Psoas muscle (tissue), 7 donors: ENCODE measurements at regions not wholly inside any gene's neighbourhood (a gene's known extent, or its start where the extent isn't known, plus 50 kb on each side); places are given as distances from the start of the nearest gene placed in this dataset.

ENCODE experiments used
- ATAC-seq, 4 donors: fragments of 200-7000 bp; cut with Tn5 transposase; one replicate each; pipeline ENCODE4 v1.9.1; 2020; ENCODE audit warnings: moderate library complexity in 3 of 4, mild to moderate bottlenecking in 2 of 4
- DNase-seq, 2 donors: peaks; one replicate each; pipeline ENCODE4 v3.0.0-alpha.2; 2020
- H3K27ac ChIP-seq: fragments of 200-600 bp; one replicate; pipeline ENCODE4 v1.8.0; 2022
- H3K27me3 ChIP-seq, 3 donors: fragments of 200-600 bp in 1 of 3; one replicate each; pipeline versions ENCODE4 v1.6.1 to v1.8.0; 2013 to 2022; ENCODE audit warnings: low read length in 2 of 3, mild to moderate bottlenecking in 2 of 3, moderate library complexity in 1 of 3; ENCODE audit not compliant: insufficient read depth in 3 of 3
- H3K36me3 ChIP-seq, 2 donors: fragments of 200-600 bp in 1 of 2; one replicate each; pipeline versions ENCODE4 v1.6.1 to v1.8.0; 2013 to 2022; ENCODE audit warnings: low read depth in 1 of 2, mild to moderate bottlenecking in 1 of 2, moderate library complexity in 1 of 2; ENCODE audit not compliant: insufficient read depth in 1 of 2
- H3K4me1 ChIP-seq: fragments of 200-600 bp; one replicate; pipeline ENCODE4 v1.8.0; 2022
- H3K4me3 ChIP-seq: fragments of 200-600 bp; one replicate; pipeline ENCODE4 v1.8.0; 2022; ENCODE audit warnings: mild to moderate bottlenecking
- H3K9me3 ChIP-seq: fragments of 200-600 bp; one replicate; pipeline ENCODE4 v1.8.0; 2022
- WGBS, 3 donors: extraction: QIAGEN DNeasy Blood & Tissue Kit; methylation state at CpG; one replicate each; pipeline versions ENCODE4 v1.1.6 to v1.1.7; 2013; 5-methylcytosine and 5-hydroxymethylcytosine counted together
- intact Hi-C, 2 donors: fragments of 100-400 bp; cut with DNase I; formaldehyde crosslinking; loops; one replicate each; pipeline versions ENCODE4 v1.11.0 to v1.14.2; 2022
- TF ChIP-seq, protein P1 (sequence below): fragments of 200-600 bp; IDR thresholded peaks from one replicate; pipeline ENCODE4 v1.8.0; 2022; ENCODE audit warnings: antibody characterized with exemption
- donor health status: healthy with polysubstance abuse.
- donor health status: DM: no; HTN: no; CAD: no; lungs with moderate emphysema.
- donor health status: Bipolar disorder and iron deficiency.
- donor health status: healthy.
- donor health status: DM: yes; HTN: yes; CAD: no.
- donor health status: DM: no; HTN: no; CAD: no.
- donor health status: DM: yes; HTN: yes; CAD: no.

DNA sequence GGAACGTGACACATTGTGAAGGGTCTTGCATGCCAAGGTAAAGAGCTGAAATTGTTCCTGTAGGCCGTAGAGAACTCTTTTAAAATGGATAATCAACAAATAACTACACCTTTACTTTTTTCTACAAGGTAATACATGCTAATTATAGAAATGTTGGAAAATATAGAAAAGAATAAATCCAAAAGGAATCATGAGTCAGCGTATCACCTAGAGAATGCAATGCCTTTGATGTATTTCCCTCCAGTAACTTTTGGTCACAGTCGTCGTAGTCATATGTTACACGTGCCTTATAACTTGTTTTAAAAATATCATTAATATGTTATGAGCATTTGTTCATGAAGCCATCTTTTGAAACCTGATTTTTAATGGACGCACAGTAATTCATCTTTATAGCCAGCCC lies 100.6 kb downstream of the LIPG start:
- no peaks in the 10 kb centered on the region for H3K27me3 ChIP-seq
- DNase-seq, result no peak
- intact Hi-C loops, result no loop called here
- no peak overlapping the region for H3K4me3 ChIP-seq
- H3K9me3 ChIP-seq, result no peaks in the 10 kb centered on the region
- H3K36me3 ChIP-seq, result no peaks in the 10 kb centered on the region
- no peak overlapping the region for H3K27ac ChIP-seq
- H3K4me1 ChIP-seq, result no peaks in the 10 kb centered on the region
- TF ChIP-seq, protein P1, sequence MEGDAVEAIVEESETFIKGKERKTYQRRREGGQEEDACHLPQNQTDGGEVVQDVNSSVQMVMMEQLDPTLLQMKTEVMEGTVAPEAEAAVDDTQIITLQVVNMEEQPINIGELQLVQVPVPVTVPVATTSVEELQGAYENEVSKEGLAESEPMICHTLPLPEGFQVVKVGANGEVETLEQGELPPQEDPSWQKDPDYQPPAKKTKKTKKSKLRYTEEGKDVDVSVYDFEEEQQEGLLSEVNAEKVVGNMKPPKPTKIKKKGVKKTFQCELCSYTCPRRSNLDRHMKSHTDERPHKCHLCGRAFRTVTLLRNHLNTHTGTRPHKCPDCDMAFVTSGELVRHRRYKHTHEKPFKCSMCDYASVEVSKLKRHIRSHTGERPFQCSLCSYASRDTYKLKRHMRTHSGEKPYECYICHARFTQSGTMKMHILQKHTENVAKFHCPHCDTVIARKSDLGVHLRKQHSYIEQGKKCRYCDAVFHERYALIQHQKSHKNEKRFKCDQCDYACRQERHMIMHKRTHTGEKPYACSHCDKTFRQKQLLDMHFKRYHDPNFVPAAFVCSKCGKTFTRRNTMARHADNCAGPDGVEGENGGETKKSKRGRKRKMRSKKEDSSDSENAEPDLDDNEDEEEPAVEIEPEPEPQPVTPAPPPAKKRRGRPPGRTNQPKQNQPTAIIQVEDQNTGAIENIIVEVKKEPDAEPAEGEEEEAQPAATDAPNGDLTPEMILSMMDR, result no peak
- no peak for ATAC-seq
- WGBS, 3 donors, result 85 to 90% (median 85%) methylated on average over 7 of the region's 7 CpGs

DNA sequence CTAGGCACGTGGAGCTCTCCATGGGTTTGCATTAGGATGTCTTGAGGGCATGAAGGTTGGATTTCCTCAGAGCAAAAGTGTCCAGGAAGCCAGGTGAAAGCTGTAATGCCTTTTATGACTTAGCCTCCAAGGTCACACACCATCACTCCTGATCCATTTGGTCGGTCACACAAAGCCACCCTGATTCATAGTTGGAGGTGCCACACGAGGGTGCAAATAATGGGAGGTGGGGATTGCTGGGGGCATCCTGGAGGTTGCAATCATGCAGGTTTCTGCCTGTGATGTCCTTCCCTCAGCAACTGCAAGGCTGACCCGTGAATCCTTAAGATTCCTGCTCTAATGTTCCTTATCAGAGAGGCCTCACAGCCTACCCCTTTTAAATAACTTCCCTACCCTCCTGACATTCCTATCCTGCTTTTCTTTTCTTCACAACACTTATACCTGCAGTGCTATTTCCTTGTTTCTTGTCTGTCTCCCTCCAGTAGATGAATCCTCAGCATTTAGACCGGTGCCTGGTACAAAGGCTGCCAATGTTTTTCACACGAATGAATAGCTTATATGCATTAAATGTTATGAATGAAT lies 97.1 kb downstream of the LIPG start:
- Histone ChIP-seq H3K9me3 (no peaks in the 10 kb centered on the region), H3K27me3 (no peaks in the 10 kb centered on the region), H3K27ac (no peak overlapping the region), H3K36me3 (no peaks in the 10 kb centered on the region), H3K4me1 (no peaks in the 10 kb centered on the region), H3K4me3 (no peak overlapping the region)
- TF ChIP-seq, protein P1, result no peak
- WGBS, 3 donors, result 70 to 77% (median 77%) methylated on average over 6 of the region's 6 CpGs
- no peak for DNase-seq
- intact Hi-C loops, result no loop called here
- no peak for ATAC-seq

DNA sequence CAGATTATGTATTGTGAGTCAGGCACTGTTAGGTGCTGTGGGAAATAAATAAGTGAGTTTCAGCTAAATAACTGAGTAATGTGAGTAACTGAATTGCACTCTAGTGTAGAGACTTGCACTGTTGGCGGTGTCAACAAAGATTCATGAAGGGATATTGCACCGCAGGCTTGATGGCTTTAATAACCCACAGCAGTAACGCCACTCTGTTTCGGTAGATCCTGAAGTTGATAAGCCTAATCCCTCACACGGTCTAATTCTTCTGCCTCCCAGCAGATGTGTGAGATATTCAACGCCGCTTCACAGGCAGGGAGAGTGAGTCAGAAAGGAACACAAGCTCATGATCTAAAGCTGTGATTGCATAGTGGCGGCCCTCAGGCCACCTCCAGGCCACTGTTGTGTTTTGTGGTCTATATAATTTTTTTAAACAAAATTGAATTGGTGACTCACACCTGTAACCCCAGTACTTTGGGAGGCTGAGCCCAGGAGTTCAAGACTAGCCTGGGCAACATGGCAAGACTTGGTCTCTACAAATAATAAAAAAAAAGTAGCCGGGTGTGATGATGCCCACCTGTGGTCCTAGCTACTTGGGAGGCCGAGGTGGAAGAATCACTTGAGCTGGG lies 94.3 kb downstream of the LIPG start:
- intact Hi-C loops, result no loop called here

DNA sequence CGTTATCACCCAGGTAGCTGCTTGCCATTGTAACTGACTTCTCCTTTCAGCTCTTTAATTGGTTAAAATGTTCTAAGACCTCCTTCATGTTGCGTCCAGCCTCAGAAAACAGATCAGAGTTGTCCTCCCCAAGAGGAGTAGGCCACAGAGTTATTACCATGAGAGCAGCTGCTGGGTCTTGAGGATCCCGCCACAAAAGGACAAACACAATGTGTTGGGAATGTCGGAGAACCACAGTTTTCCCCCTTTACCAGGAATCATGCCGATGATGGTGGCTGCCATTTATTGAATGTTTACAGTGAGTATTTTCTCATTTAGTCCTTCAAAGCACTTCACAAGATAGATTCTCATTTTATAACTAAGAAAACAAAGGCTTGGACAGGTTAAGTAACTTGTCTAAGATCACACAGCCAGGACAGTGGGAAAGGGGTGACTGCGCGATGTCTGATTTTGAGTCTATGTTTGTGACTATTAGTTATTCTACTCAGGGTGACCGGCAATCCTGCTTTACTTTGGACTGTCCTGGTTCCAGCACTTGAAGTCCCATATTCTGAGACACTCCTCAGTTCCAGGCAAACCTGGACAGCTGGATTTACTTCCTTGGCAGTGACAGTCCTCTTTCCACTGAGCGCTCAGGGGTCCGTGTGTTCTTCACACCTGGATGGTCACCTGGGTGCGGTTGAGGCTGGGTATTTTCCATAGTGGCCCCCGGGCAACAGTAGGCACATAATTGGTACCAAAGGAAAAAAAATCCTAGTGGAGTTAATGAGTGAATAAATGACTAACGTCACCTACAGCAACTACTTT lies 93.6 kb downstream of the LIPG start:
- H3K4me3 ChIP-seq, result no peak overlapping the region
- H3K27me3 ChIP-seq, result no peaks in the 10 kb centered on the region
- H3K9me3 ChIP-seq, result no peaks in the 10 kb centered on the region
- ATAC-seq (no peak), DNase-seq (no peak)
- intact Hi-C loops, result no loop called here
- no peaks in the 10 kb centered on the region for H3K4me1 ChIP-seq
- H3K36me3 ChIP-seq, result no peaks in the 10 kb centered on the region
- 90 to 95% (median 90%) methylated on average over 13 of the region's 13 CpGs for WGBS, 3 donors
- TF ChIP-seq, protein P1, result no peak
- H3K27ac ChIP-seq, result no peak overlapping the region

More for the DNA sequence above, 94.3 kb downstream of the LIPG start:
- 83 to 89% (median 88%) methylated on average over 10 of the region's 10 CpGs for WGBS, 3 donors
- DNase-seq (no peak), ATAC-seq (no peak)
- no peaks in the 10 kb centered on the region for H3K27me3 ChIP-seq
- no peaks in the 10 kb centered on the region for H3K36me3 ChIP-seq
- H3K4me3 ChIP-seq, result no peak overlapping the region
- no peaks in the 10 kb centered on the region for H3K4me1 ChIP-seq
- no peak overlapping the region for H3K27ac ChIP-seq
- no peaks in the 10 kb centered on the region for H3K9me3 ChIP-seq
- TF ChIP-seq, protein P1, result no peak
